ENCODE measurements at regions not wholly inside any gene's neighbourhood (a gene's known extent, or its start where the extent isn't known, plus 50 kb on each side); places are given as distances from the start of the nearest gene placed in this dataset.
"Not testable (repeated sequence)": the region's sequence is repeated elsewhere in the genome, so short reads cannot be mapped to it uniquely, and the experiment has no call there.

DNA sequence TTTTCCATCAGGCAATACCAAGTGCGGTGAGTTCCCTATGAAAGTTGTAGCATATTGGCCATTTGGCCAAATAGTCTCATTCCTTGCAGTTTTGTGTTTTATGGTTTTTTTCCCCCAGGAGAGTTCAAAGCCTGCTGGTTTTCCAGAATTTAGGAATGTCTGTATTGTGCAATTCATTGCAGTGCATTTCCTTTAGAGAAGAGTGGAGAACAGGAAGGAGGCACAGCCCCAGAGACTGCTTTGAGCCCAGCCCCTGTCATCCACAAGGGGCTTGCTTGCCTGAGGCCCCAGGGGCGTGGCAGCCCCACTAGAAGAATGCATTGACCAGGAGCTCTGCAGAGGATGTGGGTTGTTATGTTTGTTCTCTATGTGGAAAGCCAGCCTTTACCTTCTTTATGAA lies 375.5 kb downstream of the BCL2L11 start:
- not testable (repeated sequence) for DNase-seq (ENCODE audit: low read depth, low spot score)

DNA sequence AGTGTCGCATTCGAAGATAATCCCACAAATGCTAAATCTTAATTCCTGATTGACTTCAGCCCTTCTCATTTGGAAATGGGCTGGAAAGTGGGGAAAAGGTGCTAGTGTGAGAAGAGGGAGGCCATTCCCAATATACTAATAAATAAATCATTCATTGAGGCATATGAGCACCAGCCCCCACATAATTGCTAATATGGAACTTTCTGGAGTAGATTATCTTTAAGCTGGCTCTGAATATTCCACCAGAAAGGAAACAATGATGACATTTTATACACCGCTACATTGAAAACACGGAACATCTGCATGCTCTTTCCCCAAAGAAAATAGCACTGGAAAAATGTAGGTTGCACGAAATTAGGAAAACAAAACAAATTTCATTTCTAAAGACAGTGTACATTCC lies 376.1 kb downstream of the BCL2L11 start:
- not testable (repeated sequence) for DNase-seq (ENCODE audit: low read depth, low spot score)

DNA sequence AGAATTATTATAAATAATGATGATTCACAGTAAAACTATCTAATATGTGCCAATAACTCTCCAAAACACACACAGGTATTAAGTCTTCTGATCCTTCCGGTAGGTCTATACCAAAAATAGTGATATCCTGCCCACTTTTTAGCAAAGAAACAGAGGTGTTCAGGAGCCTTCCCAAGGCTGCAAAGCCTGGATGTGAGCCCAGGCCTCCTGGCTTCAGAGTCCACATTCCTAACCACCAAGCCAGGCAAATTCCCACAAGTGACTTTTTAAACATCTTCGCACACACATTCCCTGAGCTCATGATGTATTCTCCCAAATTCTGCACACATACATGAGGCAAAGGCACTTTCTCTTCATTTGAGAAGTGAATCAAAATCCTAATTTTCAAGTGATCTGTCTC lies 376.6 kb downstream of the BCL2L11 start:
- DNase-seq (ENCODE audit: low read depth, low spot score), result not testable (repeated sequence)

DNA sequence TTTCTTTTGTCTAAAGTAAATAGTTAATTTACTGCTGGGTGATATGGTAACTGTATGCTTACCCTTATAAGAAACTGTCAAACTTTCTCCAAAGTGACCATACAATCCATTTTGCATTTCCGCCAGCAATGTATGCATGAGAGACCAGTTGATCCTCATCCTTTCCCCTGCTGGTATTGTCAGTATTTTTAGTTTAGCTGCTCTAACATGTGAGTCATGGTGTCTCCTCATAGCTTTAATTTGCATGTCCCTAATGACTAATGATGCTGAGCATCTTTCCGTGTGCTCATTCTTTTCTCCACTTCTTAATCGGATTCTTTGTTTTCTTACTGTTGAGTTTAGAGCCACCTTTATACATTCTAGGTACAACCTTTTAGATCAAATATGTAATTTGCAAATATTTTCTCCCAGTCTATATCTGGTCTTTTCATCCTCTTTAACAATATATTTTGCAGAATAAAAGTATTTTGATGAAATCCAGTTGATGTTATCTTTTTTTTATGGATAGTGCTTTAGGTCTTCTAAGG lies 379.9 kb downstream of the BCL2L11 start:
- DNase-seq (ENCODE audit: low read depth, low spot score), result not testable (repeated sequence)

DNA sequence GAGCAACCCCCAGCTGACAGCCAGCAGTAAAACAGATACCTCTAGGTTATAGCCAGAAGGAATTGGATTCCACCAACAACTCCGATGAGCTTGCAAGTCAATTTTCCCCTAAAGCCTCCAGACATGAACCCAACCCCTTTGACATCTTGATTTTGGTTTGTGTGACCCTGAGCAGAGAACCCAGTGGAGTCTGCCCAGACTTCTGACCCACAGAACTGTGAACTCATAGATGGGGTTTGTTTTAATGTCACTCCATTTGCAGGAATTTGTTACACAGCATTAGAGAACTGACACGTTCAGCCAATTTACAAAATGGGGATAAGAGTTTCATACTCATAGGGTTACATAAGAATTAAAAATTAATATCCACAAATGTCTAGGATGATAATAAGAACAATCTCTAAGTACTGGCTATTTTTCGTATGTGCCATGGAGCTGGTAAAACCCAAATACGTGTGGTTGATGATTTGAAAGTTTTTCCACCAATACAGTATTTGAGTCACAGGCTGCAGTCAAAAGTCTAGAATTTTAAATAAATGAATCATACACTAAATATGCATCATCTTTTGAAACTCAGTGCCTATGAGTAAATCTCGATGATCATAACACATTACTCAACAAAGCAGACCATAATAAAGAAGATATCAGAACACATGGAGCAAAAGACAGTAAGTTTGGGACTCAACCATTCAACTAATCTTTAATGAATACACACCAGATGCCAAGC lies 380.0 kb downstream of the ANAPC1 start:
- not testable (repeated sequence) for DNase-seq (ENCODE audit: low read depth, low spot score)

DNA sequence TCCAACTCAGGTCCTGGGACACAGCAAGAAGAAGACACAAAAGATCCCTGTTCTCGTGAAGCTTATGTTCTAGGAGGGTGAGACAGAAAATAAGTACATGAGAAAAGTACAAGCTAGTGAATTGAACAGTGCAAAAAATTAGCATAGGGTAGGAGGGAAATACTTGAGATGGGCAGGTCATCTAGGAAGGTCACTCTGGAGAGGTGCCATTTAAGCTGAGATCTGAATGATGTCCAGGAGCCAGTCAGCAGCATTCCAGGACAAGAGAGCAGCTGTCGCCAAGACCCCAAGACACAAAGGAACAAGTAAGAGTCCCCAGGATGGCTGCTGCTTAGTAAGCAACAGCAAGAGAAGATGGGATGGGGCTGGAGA lies 379.4 kb downstream of the ANAPC1 start:
- DNase-seq (ENCODE audit: low read depth, low spot score), result not testable (repeated sequence)

DNA sequence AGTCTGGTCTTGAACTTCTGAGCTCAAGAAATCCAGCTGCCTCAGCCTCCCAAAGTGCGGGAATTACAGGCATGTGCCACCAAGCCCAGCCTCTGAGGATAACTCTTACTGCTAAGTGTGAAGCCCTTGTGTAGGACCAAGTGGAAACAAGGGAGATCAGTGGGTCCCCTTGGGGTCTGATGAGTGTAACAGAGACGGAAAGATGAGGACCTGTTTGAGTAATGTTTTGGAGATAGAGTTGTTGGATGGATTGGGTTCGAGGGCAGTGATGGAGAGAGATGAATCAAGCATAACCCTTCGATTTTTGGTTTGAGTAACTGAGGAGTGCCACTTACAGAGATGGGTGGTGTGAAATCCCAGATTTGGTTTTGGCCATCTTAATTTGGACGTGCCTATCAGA lies 378.7 kb downstream of the ANAPC1 start:
- DNase-seq (ENCODE audit: low read depth, low spot score), result not testable (repeated sequence)

DNA sequence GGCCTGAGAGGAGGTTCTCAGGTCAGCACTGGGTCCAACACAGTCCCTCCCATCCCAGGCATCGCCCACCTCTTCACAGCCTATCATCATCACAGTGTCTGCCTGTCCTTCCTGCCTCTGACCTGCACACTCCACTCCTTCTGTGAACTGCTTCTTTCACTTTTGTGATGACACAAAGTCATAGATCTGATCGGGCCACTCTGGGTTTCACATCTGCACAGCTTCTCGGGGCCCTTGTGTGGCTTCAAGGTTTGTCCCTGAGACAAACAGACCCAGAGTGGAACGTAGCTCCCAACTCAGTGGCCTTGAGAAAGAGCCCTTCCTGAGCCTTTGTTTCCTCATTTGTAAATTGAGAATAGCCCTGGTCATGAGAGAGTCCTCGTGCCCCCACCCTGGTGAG lies 377.1 kb downstream of the ANAPC1 start:
- DNase-seq (ENCODE audit: low read depth, low spot score), result not testable (repeated sequence)

DNA sequence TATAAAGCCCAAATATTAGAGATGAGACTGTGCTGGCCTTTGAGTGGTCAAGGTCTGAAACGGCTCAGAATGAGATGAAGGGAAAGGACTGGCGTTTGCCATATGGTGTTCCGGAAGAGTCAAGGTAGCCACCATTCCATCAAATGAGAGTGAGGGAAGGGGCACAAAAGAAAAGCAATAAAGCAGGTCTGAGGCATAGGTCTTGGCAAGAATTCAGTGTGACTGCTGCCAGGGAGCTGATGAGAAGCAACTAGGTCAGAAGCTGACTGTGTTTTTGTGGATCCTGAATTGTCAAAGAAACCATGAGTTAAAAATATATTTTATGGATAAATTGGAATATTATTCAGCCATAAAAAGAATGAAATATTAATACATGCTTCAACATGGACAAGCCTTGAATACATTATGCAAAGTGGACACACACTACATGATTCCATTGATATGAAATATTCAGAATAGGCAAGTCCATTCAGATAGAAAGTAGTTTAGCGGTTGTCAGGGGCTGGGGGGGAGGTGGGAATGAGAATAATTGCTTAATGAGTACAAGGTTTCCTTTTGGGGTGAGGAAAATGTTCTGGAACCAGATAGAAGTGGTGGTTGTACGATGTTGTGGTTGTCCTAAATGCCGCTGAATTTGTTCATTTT lies 374.6 kb downstream of the ANAPC1 start:
- DNase-seq (ENCODE audit: low read depth, low spot score), result not testable (repeated sequence)

DNA sequence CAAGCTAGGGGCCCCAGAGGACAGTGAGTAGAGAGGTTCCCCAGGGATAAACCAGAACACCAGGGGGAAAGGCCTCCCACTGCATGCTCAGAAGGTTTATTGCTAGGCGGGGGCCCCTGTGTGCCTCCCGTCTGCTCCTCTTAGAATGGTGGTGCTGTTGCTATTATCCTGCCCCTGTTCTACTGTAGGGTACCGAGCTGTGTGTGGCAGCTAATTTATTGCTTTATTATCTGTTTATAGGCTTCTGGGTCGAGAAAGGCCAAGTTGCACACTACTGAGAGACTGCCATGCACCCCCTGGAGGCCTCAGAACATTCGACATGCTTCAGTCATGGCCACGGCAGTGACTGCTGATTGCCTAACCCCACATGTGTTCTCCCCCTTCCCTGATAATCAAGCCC lies 373.6 kb downstream of the ANAPC1 start:
- not testable (repeated sequence) for DNase-seq (ENCODE audit: low read depth, low spot score)

DNA sequence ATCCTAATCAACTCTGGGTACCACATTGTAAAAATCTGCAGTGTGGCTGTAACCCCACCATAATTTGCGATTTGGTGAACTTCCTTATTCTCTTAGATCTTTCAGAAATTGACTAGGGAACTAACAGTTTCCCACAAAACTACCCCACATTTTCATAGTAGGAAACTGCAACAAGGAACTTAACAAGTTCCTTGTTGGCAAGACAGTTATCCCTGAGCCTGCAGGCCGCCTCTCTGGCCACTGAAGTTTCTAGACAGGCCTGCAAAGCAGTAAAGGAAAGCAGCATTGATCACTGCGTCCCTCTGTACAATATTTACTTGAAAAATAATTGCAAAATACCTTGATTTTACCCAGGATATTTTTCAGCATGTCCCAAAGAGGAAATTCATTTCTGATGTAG lies 372.9 kb downstream of the ANAPC1 start:
- not testable (repeated sequence) for DNase-seq (ENCODE audit: low read depth, low spot score)

DNA sequence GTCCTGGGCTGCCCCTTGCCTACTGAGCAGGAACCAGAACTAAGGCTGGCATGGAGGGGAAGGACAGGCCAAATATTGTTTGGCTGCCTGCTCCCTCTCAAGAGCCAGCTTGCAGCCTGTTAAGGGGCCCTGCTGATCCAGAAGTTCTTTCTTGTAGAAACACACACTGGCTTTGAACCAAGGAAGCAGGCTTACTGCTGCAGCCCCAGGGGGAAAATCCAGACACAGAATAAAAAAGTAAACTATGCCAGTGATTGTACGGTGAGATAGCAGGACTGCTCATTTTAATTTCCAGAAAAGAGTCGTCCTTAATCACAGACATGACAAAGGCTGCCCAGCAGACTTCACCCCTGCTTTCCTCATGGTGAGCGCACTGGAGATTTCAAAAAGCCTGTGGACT lies 371.6 kb downstream of the ANAPC1 start:
- DNase-seq (ENCODE audit: low read depth, low spot score), result not testable (repeated sequence)

DNA sequence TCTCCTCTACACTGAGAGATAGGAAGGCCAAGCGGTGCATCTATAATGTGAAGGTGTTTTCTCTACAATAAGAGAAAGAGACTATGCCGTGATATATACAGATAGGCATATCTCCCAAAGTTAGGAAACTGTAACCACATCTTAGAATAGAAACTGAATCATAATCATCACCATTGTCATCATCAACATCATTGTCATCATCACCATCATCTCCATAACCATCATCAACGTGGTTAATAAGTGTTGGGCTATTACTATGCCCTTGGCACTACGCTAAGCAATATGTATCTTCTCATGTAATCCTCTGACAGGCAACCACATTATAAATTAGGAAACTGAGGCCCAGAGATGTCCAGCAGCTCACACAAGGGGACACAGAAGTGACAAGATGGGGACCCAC lies 369.9 kb downstream of the ANAPC1 start:
- DNase-seq (ENCODE audit: low read depth, low spot score), result not testable (repeated sequence)

DNA sequence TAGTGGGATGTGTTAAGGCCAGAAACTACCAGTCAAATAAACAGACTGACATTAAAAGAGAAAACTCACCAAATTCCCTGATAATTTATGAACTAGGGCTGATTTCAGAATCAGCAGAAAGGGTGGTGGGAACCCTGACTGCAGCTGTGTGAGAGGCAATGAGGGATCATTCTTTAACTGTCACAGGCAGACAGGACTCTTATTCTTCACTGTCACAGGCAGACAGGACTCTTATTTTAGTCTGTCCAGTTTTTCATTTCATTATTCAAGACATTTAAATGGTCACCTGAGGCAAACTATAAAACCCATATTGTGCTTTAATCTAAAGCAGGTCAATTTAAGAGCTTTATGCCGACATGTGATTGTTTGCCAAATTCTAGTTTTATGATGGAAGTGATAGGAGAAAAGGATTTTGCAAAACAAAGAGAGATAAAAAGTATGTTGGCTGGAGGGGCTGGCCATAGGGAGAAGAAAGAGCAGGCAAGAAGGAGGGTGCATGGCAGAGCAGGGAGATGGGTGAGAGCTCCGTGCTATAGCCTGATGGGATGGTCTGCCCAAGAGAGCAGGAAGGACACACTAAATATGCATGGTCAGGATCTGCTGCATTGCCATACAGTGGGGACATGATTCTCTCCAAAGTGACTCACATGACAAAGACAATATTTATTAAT lies 366.8 kb downstream of the ANAPC1 start:
- DNase-seq (ENCODE audit: low read depth, low spot score), result not testable (repeated sequence)

DNA sequence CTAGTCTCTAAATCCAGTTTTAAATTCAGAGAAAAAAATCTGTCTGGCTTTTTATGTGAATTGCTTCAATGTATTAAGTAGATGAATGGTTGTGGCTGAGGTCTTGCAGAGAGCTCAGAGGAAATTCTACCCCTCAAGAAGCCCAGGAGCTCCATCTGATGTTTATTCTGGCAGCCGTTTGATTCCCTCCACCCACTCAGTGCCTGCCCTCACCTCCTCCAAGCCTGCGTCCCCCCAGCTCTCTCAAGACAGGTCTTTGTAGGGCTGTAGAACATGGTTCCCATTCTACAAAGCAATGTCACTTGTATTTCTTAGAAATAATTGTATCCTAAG lies 366.3 kb downstream of the ANAPC1 start:
- DNase-seq (ENCODE audit: low read depth, low spot score), result not testable (repeated sequence)

DNA sequence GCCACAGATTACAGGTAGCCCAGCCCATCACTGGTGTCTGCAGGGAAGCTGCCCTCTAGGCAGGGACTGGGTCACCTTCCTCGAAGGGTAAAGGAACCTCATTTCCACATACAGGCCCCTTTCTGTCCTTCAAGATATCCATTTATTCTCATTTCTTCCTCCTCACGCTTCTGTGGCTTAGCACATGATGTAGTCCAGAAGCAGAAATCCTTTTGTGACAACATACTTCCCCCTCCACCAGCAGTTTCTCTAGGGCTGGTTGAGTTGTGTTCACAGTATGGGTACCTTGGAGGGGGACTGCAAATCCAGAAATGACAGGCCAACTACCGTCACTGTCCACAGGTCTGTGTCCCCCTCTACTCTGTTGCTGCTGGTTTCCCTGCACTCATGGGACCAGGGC lies 364.9 kb downstream of the ANAPC1 start:
- no peak for DNase-seq (ENCODE audit: low read depth, low spot score)

DNA sequence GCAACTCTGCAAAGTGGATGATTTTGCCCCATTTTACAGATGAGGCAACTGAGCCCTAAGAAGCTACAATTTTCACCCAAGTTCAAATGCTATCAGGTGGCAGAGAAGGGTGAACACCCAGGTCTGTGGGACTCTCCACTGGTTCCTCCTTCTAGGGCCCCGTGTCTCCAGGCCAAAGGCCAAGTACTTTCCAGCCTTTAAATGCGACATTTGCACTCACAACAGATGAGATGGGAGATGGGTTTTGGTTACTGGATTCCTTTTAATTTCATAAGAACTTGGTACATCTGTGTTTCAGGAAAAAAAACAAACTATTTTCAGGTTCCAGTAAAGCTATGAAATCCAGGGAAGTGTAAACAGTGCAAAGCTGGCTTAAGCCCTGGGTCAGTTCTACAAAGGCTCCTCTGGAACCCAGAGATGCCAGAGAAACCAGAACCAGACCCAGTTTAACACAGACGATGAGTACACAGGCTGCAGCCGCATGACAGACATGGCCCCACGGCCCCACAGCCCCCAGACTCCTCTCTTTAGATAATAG lies 361.7 kb downstream of the ANAPC1 start:
- DNase-seq (ENCODE audit: low read depth, low spot score), result no peak

DNA sequence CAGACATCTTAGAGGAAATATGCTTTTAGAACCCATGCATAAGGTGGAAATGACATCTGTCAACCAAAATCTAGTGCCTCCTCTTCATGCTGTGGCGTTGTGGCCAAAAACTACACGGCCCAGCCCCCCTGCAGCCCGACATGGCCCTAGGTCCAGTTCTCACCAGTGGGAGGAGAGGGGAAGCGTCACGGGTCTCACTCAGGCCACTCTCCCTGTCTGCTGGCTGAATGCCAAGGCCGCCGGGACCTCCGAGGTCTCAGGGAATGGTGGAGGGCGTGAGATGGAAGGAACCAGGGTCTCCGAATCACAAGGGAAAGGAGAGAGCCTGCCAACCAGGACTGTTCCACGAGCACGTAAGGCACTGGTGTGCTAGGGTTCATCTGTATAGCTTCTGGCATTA lies 361.0 kb downstream of the ANAPC1 start:
- DNase-seq (ENCODE audit: low read depth, low spot score), result no peak

DNA sequence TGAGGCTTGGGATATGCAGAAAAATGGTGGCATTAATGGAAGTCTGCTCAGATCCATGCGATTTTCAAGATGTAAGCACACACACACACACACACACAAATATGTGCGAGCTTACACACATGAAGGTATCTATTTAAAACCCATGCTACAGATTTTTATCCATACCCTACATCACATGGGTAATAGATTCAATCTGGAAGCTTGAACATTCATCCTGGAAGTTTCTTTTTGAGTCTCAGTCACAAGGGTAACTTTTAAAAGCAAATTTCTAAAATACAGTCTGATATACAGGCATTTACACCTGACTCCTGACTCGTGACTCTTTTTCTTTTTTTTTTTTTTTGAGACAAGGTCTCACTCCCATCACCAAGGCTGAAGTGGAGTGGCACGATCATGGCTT lies 359.0 kb downstream of the ANAPC1 start:
- DNase-seq (ENCODE audit: low read depth, low spot score), result not testable (repeated sequence)

DNA sequence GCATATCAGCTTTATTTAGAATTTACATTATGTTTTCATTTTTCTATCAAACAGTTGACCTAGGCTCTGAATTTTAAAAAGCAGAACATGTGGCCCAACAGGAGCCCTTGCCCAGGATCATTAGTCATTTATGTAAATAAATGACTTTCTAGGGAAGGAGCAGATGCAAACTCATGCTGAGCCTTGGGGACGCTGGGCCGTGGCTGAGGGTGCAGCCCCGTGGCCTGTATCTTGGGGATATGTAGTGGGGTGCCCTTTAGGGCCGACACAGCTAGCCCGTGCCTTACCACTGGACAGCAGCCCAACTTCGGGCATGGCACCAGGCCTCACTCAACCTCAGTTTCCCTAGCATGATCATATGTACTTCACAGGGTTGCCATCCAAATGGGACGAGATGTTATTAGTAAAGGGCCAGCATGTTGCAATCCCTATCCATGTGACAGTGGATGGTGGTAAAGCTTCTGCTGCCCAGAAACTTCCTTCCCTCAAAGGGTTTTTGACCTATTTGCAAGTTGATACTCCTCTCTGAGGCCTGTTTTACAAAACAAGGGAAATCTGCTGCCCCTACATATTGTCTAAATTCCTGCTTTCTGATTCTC lies 357.9 kb downstream of the ANAPC1 start:
- DNase-seq (ENCODE audit: low read depth, low spot score), result not testable (repeated sequence)

DNA sequence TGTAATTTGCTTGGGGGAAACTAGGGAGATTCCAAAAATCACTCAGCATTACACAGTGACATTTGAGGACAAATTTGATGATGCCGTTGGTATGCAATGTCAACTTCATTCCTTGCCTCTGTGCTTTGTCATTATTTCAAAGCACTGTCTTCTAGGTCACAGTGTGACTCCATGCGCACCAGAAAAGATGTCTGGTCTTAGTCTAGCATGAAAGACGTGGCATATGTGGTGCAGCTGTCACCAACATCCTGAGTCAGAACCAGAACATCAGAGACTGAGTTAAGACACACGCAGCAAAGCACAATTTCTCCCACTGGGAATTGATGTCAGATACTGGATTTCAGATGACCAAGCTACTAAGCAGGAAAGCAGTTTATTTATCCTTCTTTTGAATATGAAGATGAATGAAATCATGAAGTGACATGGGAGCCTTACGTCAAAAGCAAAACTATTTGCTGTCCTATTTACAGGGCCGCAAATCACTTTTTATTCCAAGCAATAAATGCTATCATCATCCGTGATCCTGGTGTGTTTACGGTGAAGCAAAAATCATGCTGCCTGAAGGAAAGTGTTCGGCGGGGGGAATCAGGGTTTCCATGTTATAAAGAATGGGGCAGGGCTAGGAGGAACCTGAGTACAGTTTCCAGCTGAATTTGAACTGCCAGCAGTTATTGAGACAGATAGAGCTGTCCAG lies 356.1 kb downstream of the ANAPC1 start:
- not testable (repeated sequence) for DNase-seq (ENCODE audit: low read depth, low spot score)

Data from smooth muscle cell of the brain vasculature (primary cell).